Glutamatergic neuron (in vitro differentiated cells): ENCODE measurements at regions not wholly inside any gene's neighbourhood (a gene's known extent, or its start where the extent isn't known, plus 50 kb on each side); places are given as distances from the start of the nearest gene placed in this dataset.
A peak's percentile ranks its signal among the peaks of the same experiment; 100 is the strongest.

ENCODE experiments used
- DNase-seq: peaks from one replicate; pipeline ENCODE4 v3.0.0; 2022
- H3K27ac Mint-ChIP-seq: one replicate; pipeline ENCODE4 v1.8.0; 2020; ENCODE audit warnings: mild to moderate bottlenecking, mixed read lengths, inconsistent platforms; ENCODE audit not compliant: unreplicated experiment
- H3K27me3 Mint-ChIP-seq: one replicate; pipeline ENCODE4 v1.8.0; 2020; ENCODE audit warnings: mild to moderate bottlenecking, moderate library complexity, mixed read lengths, inconsistent platforms; ENCODE audit not compliant: unreplicated experiment
- H3K36me3 Mint-ChIP-seq: one replicate; pipeline ENCODE4 v1.8.0; 2020; ENCODE audit warnings: mild to moderate bottlenecking, mixed read lengths, inconsistent platforms; ENCODE audit not compliant: unreplicated experiment
- H3K4me1 Mint-ChIP-seq: one replicate; pipeline ENCODE4 v1.8.0; 2020; ENCODE audit warnings: mild to moderate bottlenecking, low read depth, mixed read lengths, inconsistent platforms; ENCODE audit not compliant: unreplicated experiment
- H3K4me3 Mint-ChIP-seq: one replicate; pipeline ENCODE4 v1.8.0; 2020; ENCODE audit warnings: mild to moderate bottlenecking, mixed read lengths, inconsistent platforms; ENCODE audit not compliant: unreplicated experiment
- H3K9me3 Mint-ChIP-seq: one replicate; pipeline ENCODE4 v1.8.0; 2020; ENCODE audit warnings: mild to moderate bottlenecking, moderate library complexity, mixed read lengths, inconsistent platforms; ENCODE audit not compliant: unreplicated experiment
- CTCF ChIP-seq: fragments of 200-600 bp; sonication (generic); IDR thresholded peaks from one replicate; pipeline ENCODE4 v1.5.0; 2021; ENCODE audit not compliant: partially characterized antibody, unreplicated experiment

DNA sequence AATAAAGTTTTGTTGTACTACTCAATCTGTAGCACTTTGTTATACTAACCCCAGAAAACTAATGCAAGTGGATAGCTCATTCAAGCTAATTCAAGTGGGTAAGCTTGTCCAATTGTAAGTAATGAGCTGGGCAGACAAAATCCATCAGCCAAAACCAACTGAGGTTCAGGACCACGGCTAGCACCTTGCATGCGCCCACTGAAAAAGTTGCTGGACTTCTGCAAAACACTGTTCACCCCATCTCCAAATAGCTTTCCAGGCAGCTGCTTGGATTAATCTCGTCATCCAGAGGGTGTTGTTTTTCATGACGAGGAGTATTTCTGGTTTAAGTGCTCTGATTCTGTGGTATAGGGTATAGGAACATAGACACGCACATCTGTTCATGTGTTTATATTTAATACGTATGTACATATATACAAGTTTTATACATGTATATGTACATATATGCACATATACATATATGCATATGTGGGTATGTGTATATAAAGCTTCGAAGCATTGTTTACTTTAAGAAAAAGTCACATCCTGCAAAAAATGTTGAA is 307.5 kb downstream of the GALR1 start:
- H3K9me3 Mint-ChIP-seq, result peaks cover 4% of the 10 kb centered on the region
- H3K4me1 Mint-ChIP-seq, result peaks cover 10% of the 10 kb centered on the region
- H3K27me3 Mint-ChIP-seq, result no peaks in the 10 kb centered on the region
- no peak for DNase-seq
- no peak overlapping the region for H3K27ac Mint-ChIP-seq
- no peak overlapping the region for H3K4me3 Mint-ChIP-seq
- no peak for TF ChIP-seq CTCF
- H3K36me3 Mint-ChIP-seq, result no peaks in the 10 kb centered on the region

GRCh38 chr18:77559274-77559910 is 309.7 kb downstream of the GALR1 start:
- no peak for TF ChIP-seq CTCF
- Mint-ChIP-seq H3K27me3 (no peaks in the 10 kb centered on the region), H3K36me3 (no peaks in the 10 kb centered on the region), H3K9me3 (peaks cover 4% of the 10 kb centered on the region), H3K27ac (no peak overlapping the region), H3K4me1 (peaks cover 10% of the 10 kb centered on the region), H3K4me3 (no peak overlapping the region)
- no peak for DNase-seq

- H3K36me3 Mint-ChIP-seq, result no peaks in the 10 kb centered on the region
- no peaks in the 10 kb centered on the region for H3K27me3 Mint-ChIP-seq
These were observed 310.8 kb downstream of the GALR1 start for GRCh38 chr18:77560341-77560992.

DNA sequence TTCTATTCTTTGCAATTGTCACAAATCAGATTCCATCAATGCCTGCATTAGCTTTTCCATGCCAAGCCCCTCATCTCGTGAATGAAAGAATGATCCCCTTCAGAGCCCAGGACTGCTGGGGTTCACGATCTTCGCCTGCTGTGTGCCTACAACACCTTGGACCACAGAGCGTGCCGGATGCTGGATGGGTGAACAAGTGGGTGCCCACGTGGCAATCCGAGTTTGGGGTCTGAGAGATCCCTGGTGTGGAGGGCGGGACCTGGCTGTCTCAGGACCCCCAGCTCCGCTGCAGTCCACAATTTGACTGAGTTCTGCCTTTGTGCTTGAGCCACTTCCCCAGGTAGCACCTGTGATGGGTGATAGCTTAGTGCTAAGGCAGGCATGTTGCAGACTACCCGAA is 317.0 kb downstream of the GALR1 start:
- Mint-ChIP-seq H3K27ac (no peak overlapping the region), H3K9me3 (peaks cover 4% of the 10 kb centered on the region), H3K27me3 (no peaks in the 10 kb centered on the region), H3K4me1 (no peaks in the 10 kb centered on the region), H3K36me3 (peaks cover 18% of the 10 kb centered on the region), H3K4me3 (no peak overlapping the region)
- TF ChIP-seq CTCF, result no peak
- DNase-seq, result no peak

More at GRCh38 chr18:77560341-77560992, 310.8 kb downstream of the GALR1 start:
- DNase-seq, result peak; percentile 42
- no peak for TF ChIP-seq CTCF
- peaks cover 10% of the 10 kb centered on the region for H3K4me1 Mint-ChIP-seq
- peak overlapping the region; percentile 7 for H3K4me3 Mint-ChIP-seq
- H3K9me3 Mint-ChIP-seq, result peaks cover 4% of the 10 kb centered on the region
- H3K27ac Mint-ChIP-seq, result peak overlapping the region; percentile 52

- DNase-seq, result no peak
- no peak overlapping the region for H3K27ac Mint-ChIP-seq
- no peak for TF ChIP-seq CTCF
- H3K36me3 Mint-ChIP-seq, result peaks cover 18% of the 10 kb centered on the region
- H3K9me3 Mint-ChIP-seq, result peaks cover 1% of the 10 kb centered on the region
- H3K27me3 Mint-ChIP-seq, result no peaks in the 10 kb centered on the region
- H3K4me1 Mint-ChIP-seq, result no peaks in the 10 kb centered on the region
- no peak overlapping the region for H3K4me3 Mint-ChIP-seq
These were observed 317.6 kb downstream of the GALR1 start for GRCh38 chr18:77567205-77567604.
